ENCODE measurements at regions not wholly inside any gene's neighbourhood (a gene's known extent, or its start where the extent isn't known, plus 50 kb on each side); places are given as distances from the start of the nearest gene placed in this dataset.

- DNase-seq (ENCODE audit: low read depth), result no peak
Observed at GRCh38 chr4:138085736-138086305, 156.3 kb downstream of the SLC7A11 start.

- DNase-seq (ENCODE audit: low read depth), result no peak
Observed at GRCh38 chr4:138078751-138079520, 163.2 kb downstream of the SLC7A11 start.

- DNase-seq (ENCODE audit: low read depth), result no peak
Observed at GRCh38 chr4:138078253-138078652, 163.9 kb downstream of the SLC7A11 start.

- DNase-seq (ENCODE audit: low read depth), result no peak
Observed at GRCh38 chr4:138076561-138076960, 165.6 kb downstream of the SLC7A11 start.

GRCh38 chr4:138070816-138071215 is 171.3 kb downstream of the SLC7A11 start:
- DNase-seq (ENCODE audit: low read depth), result no peak

- no peak for DNase-seq (ENCODE audit: low read depth)
Observed at GRCh38 chr4:138063581-138063980, 178.6 kb downstream of the SLC7A11 start.

GRCh38 chr4:138062929-138063328 is 179.2 kb downstream of the SLC7A11 start:
- DNase-seq (ENCODE audit: low read depth), result peak; percentile 7

- no peak for DNase-seq (ENCODE audit: low read depth)
Observed at GRCh38 chr4:138056541-138056940, 185.6 kb downstream of the SLC7A11 start.

- DNase-seq (ENCODE audit: low read depth), result no peak
Observed at GRCh38 chr4:138055890-138056289, 186.3 kb downstream of the SLC7A11 start.

GRCh38 chr4:138053641-138054301 is 188.4 kb downstream of the SLC7A11 start:
- peak; percentile 67 for DNase-seq (ENCODE audit: low read depth)

GRCh38 chr4:138052806-138053632 is 189.1 kb downstream of the SLC7A11 start:
- no peak for DNase-seq (ENCODE audit: low read depth)

- no peak for DNase-seq (ENCODE audit: low read depth)
Observed at GRCh38 chr4:138051157-138051556, 191.0 kb downstream of the SLC7A11 start.

- no peak for DNase-seq (ENCODE audit: low read depth)
Observed at GRCh38 chr4:138050601-138051000, 191.5 kb downstream of the SLC7A11 start.

- DNase-seq (ENCODE audit: low read depth), result no peak
Observed at GRCh38 chr4:138049355-138049754, 192.8 kb downstream of the SLC7A11 start.

- no peak for DNase-seq (ENCODE audit: low read depth)
Observed at GRCh38 chr4:138047290-138047689, 194.9 kb downstream of the SLC7A11 start.

- DNase-seq (ENCODE audit: low read depth), result no peak
Observed at GRCh38 chr4:138045036-138045435, 197.1 kb downstream of the SLC7A11 start.

GRCh38 chr4:138039010-138039409 is 203.1 kb downstream of the SLC7A11 start:
- no peak for DNase-seq (ENCODE audit: low read depth)

GRCh38 chr4:138037696-138038095 is 204.5 kb downstream of the SLC7A11 start:
- peak; percentile 90 for DNase-seq (ENCODE audit: low read depth)

GRCh38 chr4:138035781-138036258 is 206.3 kb downstream of the SLC7A11 start:
- DNase-seq (ENCODE audit: low read depth), result peak; percentile 81

GRCh38 chr4:138034871-138035270 is 207.3 kb downstream of the SLC7A11 start:
- no peak for DNase-seq (ENCODE audit: low read depth)

- no peak for DNase-seq (ENCODE audit: low read depth)
Observed at GRCh38 chr4:138032222-138032621, 209.9 kb downstream of the SLC7A11 start.
